Fibroblast of upper back skin (primary cell): ENCODE measurements at regions not wholly inside any gene's neighbourhood (a gene's known extent, or its start where the extent isn't known, plus 50 kb on each side); places are given as distances from the start of the nearest gene placed in this dataset.
A peak's percentile ranks its signal among the peaks of the same experiment; 100 is the strongest.
"Not testable (repeated sequence)": the region's sequence is repeated elsewhere in the genome, so short reads cannot be mapped to it uniquely, and the experiment has no call there.

Experiments used
- DNase-seq: peaks from one replicate; pipeline ENCODE4 v3.0.0-alpha.2; 2013

DNA sequence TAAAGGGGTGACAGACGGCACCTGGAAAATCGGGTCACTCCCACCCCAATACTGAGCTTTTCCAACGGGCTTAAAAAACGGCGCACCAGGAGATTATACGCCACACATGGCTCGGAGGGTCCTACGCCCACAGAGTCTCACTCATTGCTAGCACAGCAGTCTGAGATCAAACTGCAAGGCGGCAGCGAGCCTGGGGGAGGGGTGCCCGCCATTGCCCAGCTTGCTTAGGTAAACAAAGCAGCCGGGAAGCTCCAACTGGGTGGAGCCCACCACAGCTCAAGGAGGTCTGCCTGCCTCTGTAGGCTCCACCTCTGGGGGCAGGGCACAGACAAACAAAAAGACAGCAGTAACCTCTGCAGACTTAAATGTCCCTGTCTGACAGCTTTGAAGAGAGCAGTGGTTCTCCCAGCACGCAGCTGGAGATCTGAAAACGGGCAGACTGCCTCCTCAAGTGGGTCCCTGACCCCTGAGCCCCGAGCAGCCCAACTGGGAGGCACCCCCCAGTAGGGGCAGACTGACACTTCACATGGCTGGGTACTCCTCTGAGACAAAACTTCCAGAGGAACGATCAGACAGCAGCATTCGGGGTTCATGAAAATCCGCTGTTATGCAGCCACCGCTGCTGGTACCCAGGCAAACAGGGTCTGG is 162.8 kb upstream of the GJE1 start:
- not testable (repeated sequence) for DNase-seq

DNA sequence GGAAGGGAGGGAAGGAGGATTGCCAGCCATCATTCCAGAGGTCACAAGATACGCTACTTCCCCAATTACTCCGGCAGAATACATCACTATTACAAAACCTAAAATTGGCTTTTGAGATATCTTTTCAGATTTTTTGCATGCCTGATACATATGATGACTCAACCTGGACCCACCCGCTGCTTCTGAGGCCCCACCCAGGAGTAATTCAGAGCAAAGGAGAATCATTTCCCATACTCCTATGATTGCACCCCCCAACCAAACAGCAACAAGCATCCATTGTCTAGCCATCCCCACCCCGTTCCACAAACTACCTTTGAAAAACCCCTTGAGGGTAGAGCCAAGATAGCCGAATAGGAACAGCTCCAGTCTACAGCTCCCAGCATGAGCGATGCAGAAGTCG is 163.5 kb upstream of the GJE1 start:
- DNase-seq = peak; percentile 3

GRCh38 chr6:141968632-141969031 is 164.1 kb upstream of the GJE1 start:
- DNase-seq = no peak

- no peak for DNase-seq
These were observed 167.6 kb upstream of the GJE1 start for GRCh38 chr6:141965016-141965545.

- DNase-seq = peak; percentile 4
These were observed 169.0 kb upstream of the GJE1 start for GRCh38 chr6:141963543-141964295.

- no peak for DNase-seq
These were observed 175.5 kb upstream of the GJE1 start for GRCh38 chr6:141957271-141957670.

DNA sequence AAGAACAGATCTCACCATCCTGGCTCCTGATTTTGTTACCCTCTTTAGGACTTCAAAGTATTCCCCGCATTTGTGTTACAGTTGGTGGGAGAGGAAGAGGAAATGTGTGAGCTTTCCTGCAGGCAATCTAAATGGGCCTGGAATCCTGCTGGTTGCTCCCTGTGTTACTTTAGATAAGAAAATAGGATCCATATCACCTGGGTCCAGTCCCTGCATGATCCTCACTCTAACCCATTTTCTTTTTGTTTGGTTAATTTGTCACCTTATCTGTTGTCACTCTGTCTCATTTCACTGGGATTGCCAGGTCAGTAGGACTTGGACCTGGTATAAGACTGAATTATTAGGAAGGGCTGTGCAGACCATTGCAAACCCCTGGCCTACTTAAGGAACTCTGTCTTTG is 175.9 kb upstream of the GJE1 start:
- DNase-seq = no peak

GRCh38 chr6:141956046-141956761 is 176.5 kb upstream of the GJE1 start:
- peak; percentile 6 for DNase-seq

- DNase-seq = no peak
These were observed 179.7 kb upstream of the GJE1 start for GRCh38 chr6:141953072-141953471.

DNA sequence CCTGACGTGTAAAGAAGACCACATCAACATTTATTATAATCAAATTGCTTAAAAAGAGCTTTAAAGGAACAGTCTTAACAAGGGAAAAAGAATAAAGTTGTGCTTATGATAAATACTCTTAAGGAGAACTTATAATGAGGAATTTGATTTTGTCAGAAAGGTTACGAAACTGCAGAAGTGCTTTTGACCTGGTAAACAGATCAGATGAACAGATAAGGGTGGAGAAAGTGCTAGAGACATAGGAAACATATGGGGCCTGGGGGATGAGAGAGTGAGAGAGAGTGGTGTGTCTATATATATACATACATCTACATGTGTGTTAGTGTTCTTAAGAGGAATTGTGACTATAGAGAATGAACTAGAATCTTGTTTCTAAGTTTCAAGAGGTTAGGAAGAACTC is 186.2 kb upstream of the GJE1 start:
- no peak for DNase-seq

GRCh38 chr6:141938664-141939063 is 194.1 kb upstream of the GJE1 start:
- no peak for DNase-seq

GRCh38 chr6:141932685-141933084 is 200.0 kb upstream of the GJE1 start:
- no peak for DNase-seq

GRCh38 chr6:141926200-141926900 is 206.4 kb upstream of the GJE1 start:
- DNase-seq = not testable (repeated sequence)

GRCh38 chr6:141925001-141925400 is 207.7 kb upstream of the GJE1 start:
- peak; percentile 9 for DNase-seq

GRCh38 chr6:141922898-141923297 is 209.8 kb upstream of the GJE1 start:
- DNase-seq = no peak

DNA sequence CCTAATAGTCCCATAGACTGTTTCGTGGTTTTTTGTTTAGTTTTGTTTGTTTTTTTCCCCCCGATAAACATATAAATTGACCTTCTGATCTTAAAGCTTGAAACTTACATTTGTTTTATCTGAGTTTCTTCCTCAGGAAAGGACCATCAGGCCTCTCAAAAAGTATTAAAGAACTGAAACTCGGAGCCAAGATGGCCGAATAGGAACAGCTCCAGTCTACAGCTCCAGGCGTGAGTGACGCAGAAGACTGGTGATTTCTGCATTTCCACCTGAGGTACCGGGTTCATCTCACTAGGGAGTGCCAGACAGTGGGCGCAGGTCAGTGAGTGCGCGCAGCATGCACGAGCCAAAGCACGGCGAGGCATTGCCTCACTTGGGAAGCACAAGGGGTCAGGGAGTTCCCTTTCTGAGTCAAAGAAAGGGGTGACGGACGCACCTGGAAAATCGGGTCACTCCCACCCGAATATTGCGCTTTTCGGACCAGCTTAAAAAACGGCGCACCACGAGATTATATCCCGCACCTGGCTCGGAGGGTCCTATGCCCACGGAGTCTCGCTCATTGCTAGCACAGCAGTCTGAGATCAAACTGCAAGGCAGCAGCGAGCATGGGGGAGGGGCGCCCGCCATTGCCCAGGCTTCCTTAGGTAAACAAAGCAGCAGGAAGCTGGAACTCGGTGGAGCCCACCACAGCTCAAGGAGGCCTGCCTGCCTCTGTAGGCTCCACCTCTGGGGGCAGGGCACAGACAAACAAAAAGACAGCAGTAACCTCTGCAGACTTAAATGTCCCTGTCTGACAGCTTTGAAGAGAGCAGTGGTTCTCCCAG is 215.8 kb upstream of the GJE1 start:
- DNase-seq = not testable (repeated sequence)

- no peak for DNase-seq
These were observed 218.1 kb upstream of the GJE1 start for GRCh38 chr6:141914646-141915045.

- DNase-seq = no peak
These were observed 226.1 kb upstream of the GJE1 start for GRCh38 chr6:141906569-141907080.

GRCh38 chr6:141890661-141891060 is 242.1 kb upstream of the GJE1 start:
- no peak for DNase-seq

- DNase-seq = no peak
These were observed 247.9 kb upstream of the GJE1 start for GRCh38 chr6:141884850-141885249.

DNA sequence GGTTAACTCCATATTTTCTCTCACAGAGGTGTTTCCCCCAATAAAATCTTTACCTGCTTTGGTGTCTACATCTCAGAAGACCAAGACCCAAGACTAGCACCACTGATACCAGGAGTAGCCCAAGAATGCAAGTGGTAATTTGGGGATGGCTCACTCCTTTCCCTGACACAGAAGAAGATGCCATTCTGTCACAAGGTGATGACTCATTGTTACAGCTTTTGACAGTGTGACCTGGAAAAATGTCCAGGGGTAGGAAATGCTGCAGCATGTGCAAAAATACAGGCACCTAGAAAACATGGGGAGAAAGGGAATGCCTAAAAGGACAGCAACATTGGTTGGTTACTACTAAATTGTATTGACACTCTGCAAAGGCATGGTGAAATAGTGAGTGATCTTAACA is 254.0 kb upstream of the GJE1 start:
- DNase-seq = no peak
